ENCODE measurements at regions not wholly inside any gene's neighbourhood (a gene's known extent, or its start where the extent isn't known, plus 50 kb on each side); places are given as distances from the start of the nearest gene placed in this dataset.

GRCh38 chr2:733495-733894, 56.3 kb upstream of the TMEM18 start:
- TF ChIP-seq CTCF (conservative IDR thresholded peaks at IDR 0.05; ENCODE audit: low read depth, low read length), result no peak
- no peak for DNase-seq (ENCODE audit: low read depth)
- no peak overlapping the region for H3K4me3 ChIP-seq (ENCODE audit: low read depth, low read length)

- TF ChIP-seq CTCF (conservative IDR thresholded peaks at IDR 0.05; ENCODE audit: low read depth, low read length), result no peak
- DNase-seq (ENCODE audit: low read depth), result no peak
Observed at GRCh38 chr2:733001-733400, 55.8 kb upstream of the TMEM18 start.

GRCh38 chr2:731711-732110, 54.5 kb upstream of the TMEM18 start:
- DNase-seq (ENCODE audit: low read depth), result no peak
- no peak for TF ChIP-seq CTCF (conservative IDR thresholded peaks at IDR 0.05; ENCODE audit: low read depth, low read length)

More at GRCh38 chr2:733001-733400, 55.8 kb upstream of the TMEM18 start:
- H3K4me3 ChIP-seq (ENCODE audit: low read depth, low read length), result no peak overlapping the region

GRCh38 chr2:729376-729861, 52.2 kb upstream of the TMEM18 start:
- no peak overlapping the region for H3K4me3 ChIP-seq (ENCODE audit: low read depth, low read length)
- no peak for TF ChIP-seq CTCF (conservative IDR thresholded peaks at IDR 0.05; ENCODE audit: low read depth, low read length)
- DNase-seq (ENCODE audit: low read depth), result no peak

More at GRCh38 chr2:731711-732110, 54.5 kb upstream of the TMEM18 start:
- H3K4me3 ChIP-seq (ENCODE audit: low read depth, low read length), result no peak overlapping the region

- H3K4me3 ChIP-seq (ENCODE audit: low read depth, low read length), result no peak overlapping the region
- DNase-seq (ENCODE audit: low read depth), result no peak
- TF ChIP-seq CTCF (conservative IDR thresholded peaks at IDR 0.05; ENCODE audit: low read depth, low read length), result no peak
Observed at GRCh38 chr2:728165-728564, 51.0 kb upstream of the TMEM18 start.

GRCh38 chr2:727071-727470, 49.9 kb upstream of the TMEM18 start:
- no peak for DNase-seq (ENCODE audit: low read depth)
- H3K4me3 ChIP-seq (ENCODE audit: low read depth, low read length), result no peak overlapping the region
- TF ChIP-seq CTCF (conservative IDR thresholded peaks at IDR 0.05; ENCODE audit: low read depth, low read length), result no peak
